HCT116 (cell line): ENCODE measurements at regions not wholly inside any gene's neighbourhood (a gene's known extent, or its start where the extent isn't known, plus 50 kb on each side); places are given as distances from the start of the nearest gene placed in this dataset.

ENCODE experiments used
- ATF3 ChIP-seq: IDR thresholded peaks from 2 replicates; pipeline ENCODE4 v1.6.1; 2012
- CTCF ChIP-seq, 3 experiments: fragments of 200-600 bp in 1 of 3; sonication (generic) in 1 of 3; IDR thresholded peaks in 2 of 3; conservative IDR thresholded peaks in 1 of 3; 2 replicates each; pipeline ENCODE4 v1.5.1; 2012 to 2017; ENCODE audit warnings: low read depth in 2 of 3, low read length in 2 of 3, antibody characterized with exemption in 1 of 3, borderline replicate concordance in 1 of 3, control low read depth in 1 of 3, mild to moderate bottlenecking in 1 of 3, mixed read lengths in 1 of 3, mixed run types in 1 of 3, moderate library complexity in 1 of 3; ENCODE audit not compliant: insufficient read depth in 1 of 3
- EGR1 ChIP-seq: IDR thresholded peaks from 2 replicates; pipeline ENCODE4 v1.6.1; 2012; ENCODE audit warnings: low read depth
- EZH2 ChIP-seq: fragments of 200-600 bp; sonication (generic); IDR thresholded peaks from 2 replicates; pipeline ENCODE4 v1.6.1; 2017; ENCODE audit warnings: antibody characterized with exemption, mixed run types
- JUND ChIP-seq: IDR thresholded peaks from 2 replicates; pipeline ENCODE4 v1.6.1; 2012
- MAX ChIP-seq: IDR thresholded peaks from 2 replicates; pipeline ENCODE4 v1.6.1; 2012
- POLR2A ChIP-seq: IDR thresholded peaks from 2 replicates; pipeline ENCODE4 v1.7.0; 2011; ENCODE audit warnings: borderline replicate concordance; ENCODE audit not compliant: insufficient read depth, insufficient read length; ENCODE audit errors: extremely low read depth
- POLR2AphosphoS5 ChIP-seq: IDR thresholded peaks from 2 replicates; pipeline ENCODE4 v1.6.1; 2011; ENCODE audit warnings: mild to moderate bottlenecking, low read depth, low read length, moderate library complexity
- SIN3A ChIP-seq: IDR thresholded peaks from 2 replicates; pipeline ENCODE4 v1.6.1; 2012; ENCODE audit warnings: low read depth
- SRF ChIP-seq: IDR thresholded peaks from 2 replicates; pipeline ENCODE4 v1.6.1; 2012; ENCODE audit warnings: low read depth
- ZNF274 ChIP-seq: fragments of 200-500 bp; sonication (Bioruptor generic); IDR thresholded peaks from 2 replicates; pipeline ENCODE4 v1.6.1; 2014; ENCODE audit warnings: mild to moderate bottlenecking, low read depth, low read length, inconsistent platforms

- no peak for TF ChIP-seq POLR2AphosphoS5
- TF ChIP-seq POLR2A = no peak
- TF ChIP-seq CTCF (IDR thresholded peaks at IDR 0.05 in 2 of 3, conservative IDR thresholded peaks at IDR 0.05 in 1 of 3; ENCODE audit: borderline replicate concordance in 1 of 3, insufficient read depth in 1 of 3, low read depth in 2 of 3, low read length in 2 of 3) = no peak
- TF ChIP-seq SRF = no peak
- no peak for TF ChIP-seq ATF3
- no peak for TF ChIP-seq JUND
- TF ChIP-seq EGR1 = no peak
- no peak for TF ChIP-seq SIN3A
- TF ChIP-seq ZNF274 = no peak
- no peak for TF ChIP-seq MAX
- TF ChIP-seq EZH2 = no peak
These were observed 702.5 kb downstream of the NLGN4X start for GRCh38 chrX:5526191-5526590.
